KBM-7 (cell line): ENCODE measurements at regions not wholly inside any gene's neighbourhood (a gene's known extent, or its start where the extent isn't known, plus 50 kb on each side); places are given as distances from the start of the nearest gene placed in this dataset.
A peak's percentile ranks its signal among the peaks of the same experiment; 100 is the strongest.

Experiments
- DNase-seq: peaks from one replicate; pipeline ENCODE4 v3.0.0-alpha.2; 2015
- in situ Hi-C: fragments of 300-500 bp; cut with MboI; formaldehyde crosslinking; loops from 2 replicates; pipeline ENCODE4 v1.14.3; 2020; ENCODE audit warnings: low sequenced_read_pairs, low pct_unique_long_range_greater_than_20kb, mixed read lengths

GRCh38 chr5:110018509-110018908 is 328.8 kb downstream of the MAN2A1 start:
- no peak for DNase-seq
- in situ Hi-C loops, result no loop called here

- no peak for DNase-seq
- in situ Hi-C loops, result no loop called here
Measured at GRCh38 chr5:110019119-110019518, 329.4 kb downstream of the MAN2A1 start.

GRCh38 chr5:110019780-110020179 is 330.1 kb downstream of the MAN2A1 start:
- no peak for DNase-seq
- in situ Hi-C loops, result no loop called here

- in situ Hi-C loops, result no loop called here
- no peak for DNase-seq
Measured at GRCh38 chr5:110021251-110021650, 331.5 kb downstream of the MAN2A1 start.

- in situ Hi-C loops, result no loop called here
- DNase-seq, result no peak
Measured at GRCh38 chr5:110025160-110025559, 335.4 kb downstream of the MAN2A1 start.

GRCh38 chr5:110027527-110028322 is 338.0 kb downstream of the MAN2A1 start:
- DNase-seq, result no peak
- in situ Hi-C loops, result no loop called here

- DNase-seq, result no peak
- in situ Hi-C loops, result no loop called here
Measured at GRCh38 chr5:110031402-110032140, 341.8 kb downstream of the MAN2A1 start.

GRCh38 chr5:110032376-110032775 is 342.6 kb downstream of the MAN2A1 start:
- in situ Hi-C loops, result no loop called here
- no peak for DNase-seq

- DNase-seq, result no peak
- in situ Hi-C loops, result no loop called here
Measured at GRCh38 chr5:110034056-110034600, 344.4 kb downstream of the MAN2A1 start.

GRCh38 chr5:110038297-110038997 is 348.7 kb downstream of the MAN2A1 start:
- DNase-seq, result no peak
- in situ Hi-C loops, result no loop called here

- in situ Hi-C loops, result no loop called here
- peak; percentile 5 for DNase-seq
Measured at GRCh38 chr5:110040178-110040577, 350.5 kb downstream of the MAN2A1 start.

- in situ Hi-C loops, result no loop called here
- DNase-seq, result no peak
Measured at GRCh38 chr5:110043025-110043424, 353.3 kb downstream of the MAN2A1 start.

GRCh38 chr5:110045158-110045557 is 355.4 kb downstream of the MAN2A1 start:
- DNase-seq, result no peak
- in situ Hi-C loops, result no loop called here

GRCh38 chr5:110048491-110048890 is 358.8 kb downstream of the MAN2A1 start:
- in situ Hi-C loops, result no loop called here
- no peak for DNase-seq

- no peak for DNase-seq
- in situ Hi-C loops, result no loop called here
Measured at GRCh38 chr5:110049816-110050215, 360.1 kb downstream of the MAN2A1 start.

- in situ Hi-C loops, result no loop called here
- no peak for DNase-seq
Measured at GRCh38 chr5:110050640-110051345, 361.1 kb downstream of the MAN2A1 start.

GRCh38 chr5:110053205-110053604 is 363.5 kb downstream of the MAN2A1 start:
- no peak for DNase-seq
- in situ Hi-C loops, result no loop called here

GRCh38 chr5:110053824-110054223 is 364.1 kb downstream of the MAN2A1 start:
- no peak for DNase-seq
- in situ Hi-C loops, result no loop called here

GRCh38 chr5:110054240-110054639 is 364.5 kb downstream of the MAN2A1 start:
- DNase-seq, result peak; percentile 83
- in situ Hi-C loops, result no loop called here
